ENCODE measurements at regions not wholly inside any gene's neighbourhood (a gene's known extent, or its start where the extent isn't known, plus 50 kb on each side); places are given as distances from the start of the nearest gene placed in this dataset.

- peak; percentile 69 for DNase-seq (ENCODE audit: insufficient read length, low spot score)
- TF ChIP-seq SPI1 (IDR thresholded peaks at IDR 0.05; ENCODE audit: low read depth, low read length) (no peak), TAF1 (IDR thresholded peaks at IDR 0.05; ENCODE audit: low read depth, low read length) (no peak), PAX5 (IDR thresholded peaks at IDR 0.05; ENCODE audit: insufficient read depth, low read length, severe bottlenecking) (no peak), POLR2AphosphoS5 (IDR thresholded peaks at IDR 0.05; ENCODE audit: low read depth, low read length) (no peak), POU2F2 (IDR thresholded peaks at IDR 0.05; ENCODE audit: low read depth, low read length) (no peak), POLR2A (IDR thresholded peaks at IDR 0.05; ENCODE audit: low read depth, low read length) (no peak)
- peak; percentile 76 for FAIRE-seq
These were observed 80.2 kb downstream of the ERMARD start for GRCh38 chr6:169831450-169832246.
